PC-9 (cell line): ENCODE measurements at regions not wholly inside any gene's neighbourhood (a gene's known extent, or its start where the extent isn't known, plus 50 kb on each side); places are given as distances from the start of the nearest gene placed in this dataset.

ENCODE experiments used
- CTCF ChIP-seq: fragments of 200-600 bp; sonication (generic); conservative IDR thresholded peaks from 2 replicates; pipeline ENCODE4 v1.6.1; 2017; ENCODE audit warnings: mixed run types, antibody characterized with exemption, mild to moderate bottlenecking, moderate library complexity
- EZH2 ChIP-seq: fragments of 200-600 bp; sonication (generic); IDR thresholded peaks from 2 replicates; pipeline ENCODE4 v1.8.0; 2017; ENCODE audit warnings: antibody characterized with exemption, low read depth

- no peak for TF ChIP-seq EZH2
- TF ChIP-seq CTCF = peak; percentile 78
Measured at GRCh38 chr13:104571161-104571892, 1505.1 kb upstream of the SLC10A2 start.
